ENCODE measurements at regions not wholly inside any gene's neighbourhood (a gene's known extent, or its start where the extent isn't known, plus 50 kb on each side); places are given as distances from the start of the nearest gene placed in this dataset.

GRCh38 chr16:74186561-74186971 lies 110.0 kb upstream of the PSMD7 start (continued):
- no peak for TF ChIP-seq CHD7 (IDR thresholded peaks at IDR 0.05; ENCODE audit: insufficient replicate concordance, low read length)
- TF ChIP-seq POU5F1 (IDR thresholded peaks at IDR 0.05; ENCODE audit: low read depth, low read length), result no peak
- no peak for TF ChIP-seq NRF1 (IDR thresholded peaks at IDR 0.05; ENCODE audit: low read depth, low read length)
- no peak for TF ChIP-seq MAFK (IDR thresholded peaks at IDR 0.05; ENCODE audit: low read depth, low read length)
- no peak for TF ChIP-seq TAF7 (optimal IDR thresholded peaks at IDR 0.05; ENCODE audit: borderline replicate concordance, low read depth, low read length)
- no peak for TF ChIP-seq HDAC2 (IDR thresholded peaks at IDR 0.05; ENCODE audit: borderline replicate concordance in 1 of 2, low read depth in 2 of 2, low read length in 2 of 2)
- no peak for TF ChIP-seq CBX5 (IDR thresholded peaks at IDR 0.05; ENCODE audit: low read depth, low read length)
- TF ChIP-seq CHD1 (IDR thresholded peaks at IDR 0.05; ENCODE audit: low read depth, low read length), result no peak
- no peak for TF ChIP-seq JUND (IDR thresholded peaks at IDR 0.05; ENCODE audit: low read length)
- TF ChIP-seq SP1 (IDR thresholded peaks at IDR 0.05; ENCODE audit: low read depth, low read length), result no peak
- no peak for TF ChIP-seq TAF1 (IDR thresholded peaks at IDR 0.05; ENCODE audit: low read depth, low read length)
- no peak for TF ChIP-seq HDAC6 (IDR thresholded peaks at IDR 0.05; ENCODE audit: low read depth, low read length)
- no peak for TF ChIP-seq EGR1 (IDR thresholded peaks at IDR 0.05; ENCODE audit: borderline replicate concordance, low read depth, low read length)

Data from H1 (cell line).